Upper lobe of left lung (tissue), 4 donors: ENCODE measurements at regions not wholly inside any gene's neighbourhood (a gene's known extent, or its start where the extent isn't known, plus 50 kb on each side); places are given as distances from the start of the nearest gene placed in this dataset.

Experiments used
- EP300 ChIP-seq, 4 donors: sonication (generic); formaldehyde crosslinking; IDR thresholded peaks; one replicate each; pipeline ENCODE4 v1.5.1; 2017; ENCODE audit warnings: antibody characterized with exemption in 4 of 4, control low read depth in 2 of 4
- TF ChIP-seq, protein P1 (sequence below), 6 experiments: fragments of 450-650 bp in 4 of 6; fragments of 200-600 bp in 2 of 6; sonication (generic) in 2 of 6; IDR thresholded peaks; one replicate each; pipeline ENCODE4 v1.5.1; 2016 to 2019; ENCODE audit warnings: antibody characterized with exemption in 6 of 6

DNA sequence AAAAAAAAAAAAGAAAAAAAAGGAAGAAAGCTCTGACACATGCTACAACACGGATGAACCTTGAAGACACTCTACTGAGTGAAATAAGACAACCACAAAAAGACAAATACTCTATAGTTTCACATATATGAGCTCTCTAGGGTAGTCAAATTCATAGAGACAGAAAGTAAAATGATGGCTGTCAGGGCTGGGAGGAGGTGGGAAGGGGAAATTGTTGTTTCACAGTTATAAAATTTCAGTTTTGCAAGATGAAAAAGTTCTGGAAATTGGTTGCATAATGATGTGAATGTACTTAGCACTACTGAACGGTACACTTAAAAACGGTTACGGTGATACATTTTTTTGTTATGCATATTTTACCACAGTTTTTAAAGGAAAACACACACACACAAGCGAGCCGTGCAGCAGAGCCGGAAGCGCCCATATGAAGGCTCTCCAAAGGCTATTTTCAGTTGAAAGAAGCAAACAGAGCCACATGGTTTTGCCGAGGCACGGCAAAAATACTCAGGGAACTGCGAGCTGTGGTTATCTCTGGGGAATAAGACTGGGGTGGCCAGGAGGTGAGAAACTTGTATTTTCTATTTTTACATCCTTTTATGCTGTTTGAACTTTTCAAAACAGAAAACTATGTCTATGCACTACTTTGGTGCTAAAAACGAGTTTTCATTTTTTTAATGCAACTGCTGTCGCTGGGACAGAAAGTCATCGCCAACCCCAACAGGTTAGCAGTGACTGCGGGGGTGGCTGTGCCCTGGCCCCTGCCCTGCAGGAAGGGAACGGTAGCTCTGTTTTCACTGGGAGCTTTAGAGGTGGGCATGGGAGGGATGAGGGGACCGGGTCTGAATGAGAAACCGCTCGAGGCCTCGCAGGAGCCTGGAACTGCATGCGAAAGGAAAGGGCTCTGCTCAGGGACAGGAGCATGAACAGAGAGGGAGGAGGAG is 132.9 kb downstream of the OAT start:
- TF ChIP-seq EP300 (IDR thresholded peaks at IDR 0.05) = no peak
- TF ChIP-seq, protein P1, sequence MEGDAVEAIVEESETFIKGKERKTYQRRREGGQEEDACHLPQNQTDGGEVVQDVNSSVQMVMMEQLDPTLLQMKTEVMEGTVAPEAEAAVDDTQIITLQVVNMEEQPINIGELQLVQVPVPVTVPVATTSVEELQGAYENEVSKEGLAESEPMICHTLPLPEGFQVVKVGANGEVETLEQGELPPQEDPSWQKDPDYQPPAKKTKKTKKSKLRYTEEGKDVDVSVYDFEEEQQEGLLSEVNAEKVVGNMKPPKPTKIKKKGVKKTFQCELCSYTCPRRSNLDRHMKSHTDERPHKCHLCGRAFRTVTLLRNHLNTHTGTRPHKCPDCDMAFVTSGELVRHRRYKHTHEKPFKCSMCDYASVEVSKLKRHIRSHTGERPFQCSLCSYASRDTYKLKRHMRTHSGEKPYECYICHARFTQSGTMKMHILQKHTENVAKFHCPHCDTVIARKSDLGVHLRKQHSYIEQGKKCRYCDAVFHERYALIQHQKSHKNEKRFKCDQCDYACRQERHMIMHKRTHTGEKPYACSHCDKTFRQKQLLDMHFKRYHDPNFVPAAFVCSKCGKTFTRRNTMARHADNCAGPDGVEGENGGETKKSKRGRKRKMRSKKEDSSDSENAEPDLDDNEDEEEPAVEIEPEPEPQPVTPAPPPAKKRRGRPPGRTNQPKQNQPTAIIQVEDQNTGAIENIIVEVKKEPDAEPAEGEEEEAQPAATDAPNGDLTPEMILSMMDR (IDR thresholded peaks at IDR 0.05) = no peak
